Cardiac muscle cell (in vitro differentiated cells and primary cell): ENCODE measurements at regions not wholly inside any gene's neighbourhood (a gene's known extent, or its start where the extent isn't known, plus 50 kb on each side); places are given as distances from the start of the nearest gene placed in this dataset.

Source experiments
- DNase-seq, 2 donors: peaks; one replicate each; pipeline versions ENCODE4 v3.0.0 to v3.0.0-alpha.2; 2010 to 2017; ENCODE audit warnings: low read depth in 1 of 2, low spot score in 1 of 2
- H3K27ac ChIP-seq: fragments of 200-600 bp; sonication (generic); 2 replicates; pipeline ENCODE4 v1.5.1; 2016
- H3K27me3 ChIP-seq: fragments of 200-600 bp; sonication (generic); 2 replicates; pipeline ENCODE4 v1.6.0; 2016; ENCODE audit warnings: control low read depth
- H3K36me3 ChIP-seq: fragments of 200-600 bp; sonication (generic); 2 replicates; pipeline ENCODE4 v1.5.1; 2016; ENCODE audit warnings: control low read depth
- H3K4me1 ChIP-seq: fragments of 200-600 bp; sonication (generic); 2 replicates; pipeline ENCODE4 v1.8.1; 2017; ENCODE audit warnings: low read depth, mild to moderate bottlenecking, mixed run types
- H3K4me3 ChIP-seq: fragments of 200-600 bp; sonication (generic); 2 replicates; pipeline ENCODE4 v1.5.1; 2016; ENCODE audit warnings: mild to moderate bottlenecking
- H3K9me3 ChIP-seq: fragments of 200-600 bp; sonication (generic); 2 replicates; pipeline ENCODE4 v1.5.1; 2017; ENCODE audit warnings: low read depth, mild to moderate bottlenecking, control low read depth
- CTCF ChIP-seq: IDR thresholded peaks from 2 replicates; pipeline ENCODE4 v1.5.1; 2012; ENCODE audit warnings: low read depth, mild to moderate bottlenecking, low read length

- no peaks in the 10 kb centered on the region for H3K27me3 ChIP-seq
- no peak for TF ChIP-seq CTCF
- H3K9me3 ChIP-seq: no peaks in the 10 kb centered on the region
- no peak for DNase-seq
- H3K36me3 ChIP-seq: no peaks in the 10 kb centered on the region
- no peaks in the 10 kb centered on the region for H3K4me1 ChIP-seq
- no peak overlapping the region for H3K4me3 ChIP-seq
- H3K27ac ChIP-seq: no peak overlapping the region
Observed at GRCh38 chr16:66293207-66293735, 73.2 kb upstream of the CDH5 start.

- DNase-seq: no peak
- Histone ChIP-seq H3K4me3 (no peak overlapping the region), H3K36me3 (no peaks in the 10 kb centered on the region), H3K4me1 (no peaks in the 10 kb centered on the region), H3K27me3 (no peaks in the 10 kb centered on the region), H3K9me3 (no peaks in the 10 kb centered on the region), H3K27ac (no peak overlapping the region)
- TF ChIP-seq CTCF: no peak
Observed at GRCh38 chr16:66292241-66292935, 74.1 kb upstream of the CDH5 start.

- Histone ChIP-seq H3K27ac (no peak overlapping the region), H3K4me3 (no peak overlapping the region), H3K27me3 (no peaks in the 10 kb centered on the region), H3K4me1 (no peaks in the 10 kb centered on the region), H3K36me3 (no peaks in the 10 kb centered on the region), H3K9me3 (no peaks in the 10 kb centered on the region)
- TF ChIP-seq CTCF: no peak
- no peak for DNase-seq
Observed at GRCh38 chr16:66291833-66292232, 74.7 kb upstream of the CDH5 start.

- no peaks in the 10 kb centered on the region for H3K4me1 ChIP-seq
- TF ChIP-seq CTCF: no peak
- H3K4me3 ChIP-seq: no peak overlapping the region
- H3K27me3 ChIP-seq: no peaks in the 10 kb centered on the region
- H3K27ac ChIP-seq: no peak overlapping the region
- no peak for DNase-seq
- no peaks in the 10 kb centered on the region for H3K36me3 ChIP-seq
- H3K9me3 ChIP-seq: no peaks in the 10 kb centered on the region
Observed at GRCh38 chr16:66290431-66290830, 76.1 kb upstream of the CDH5 start.

- TF ChIP-seq CTCF: no peak
- Histone ChIP-seq H3K4me3 (no peak overlapping the region), H3K4me1 (no peaks in the 10 kb centered on the region), H3K27me3 (no peaks in the 10 kb centered on the region), H3K27ac (no peak overlapping the region), H3K9me3 (no peaks in the 10 kb centered on the region), H3K36me3 (no peaks in the 10 kb centered on the region)
- DNase-seq: no peak
Observed at GRCh38 chr16:66289986-66290385, 76.5 kb upstream of the CDH5 start.
